Liver (tissue), 8 donors: ENCODE measurements at regions not wholly inside any gene's neighbourhood (a gene's known extent, or its start where the extent isn't known, plus 50 kb on each side); places are given as distances from the start of the nearest gene placed in this dataset.

Source experiments
- DNase-seq: peaks from one replicate; pipeline ENCODE4 v3.0.0-alpha.2; 2017; ENCODE audit warnings: low spot score
- H3K27ac ChIP-seq, 2 donors: one replicate each; pipeline ENCODE4 v1.7.0; 2013; ENCODE audit warnings: inconsistent platforms in 2 of 2, low read length in 2 of 2, control low read depth in 1 of 2, low read depth in 1 of 2, mild to moderate bottlenecking in 1 of 2
- H3K27me3 ChIP-seq, 4 donors: one replicate each; pipeline versions ENCODE4 v1.6.1 to v1.7.0; 2013; ENCODE audit warnings: low read length in 3 of 4, inconsistent platforms in 1 of 4, mild to moderate bottlenecking in 1 of 4, moderate library complexity in 1 of 4; ENCODE audit not compliant: control insufficient read depth in 4 of 4, insufficient read depth in 4 of 4
- H3K36me3 ChIP-seq, 4 donors: one replicate each; pipeline versions ENCODE4 v1.6.1 to v1.7.0; 2013; ENCODE audit warnings: low read length in 3 of 4, mild to moderate bottlenecking in 3 of 4, low read depth in 1 of 4, moderate library complexity in 1 of 4; ENCODE audit not compliant: control insufficient read depth in 4 of 4, insufficient read depth in 3 of 4
- H3K4me1 ChIP-seq, 4 donors: one replicate each; pipeline versions ENCODE4 v1.6.1 to v1.7.0; 2013; ENCODE audit warnings: low read length in 3 of 4, mild to moderate bottlenecking in 3 of 4, moderate library complexity in 1 of 4; ENCODE audit not compliant: control insufficient read depth in 4 of 4, insufficient read depth in 4 of 4
- H3K4me3 ChIP-seq, 3 donors: one replicate each; pipeline versions ENCODE4 v1.6.1 to v1.7.0; 2013; ENCODE audit warnings: low read length in 3 of 3, control low read depth in 1 of 3, low read depth in 1 of 3, mild to moderate bottlenecking in 1 of 3
- H3K9ac ChIP-seq, 2 donors: one replicate each; pipeline ENCODE4 v1.7.0; 2013; ENCODE audit warnings: low read length in 2 of 2, mild to moderate bottlenecking in 2 of 2, moderate library complexity in 2 of 2, control low read depth in 1 of 2, low read depth in 1 of 2
- H3K9me3 ChIP-seq, 4 donors: one replicate each; pipeline versions ENCODE4 v1.6.1 to v1.7.0; 2013; ENCODE audit warnings: low read length in 3 of 4; ENCODE audit not compliant: control insufficient read depth in 4 of 4
- EGR1 ChIP-seq, 2 donors: IDR thresholded peaks; 2 replicates each; pipeline ENCODE4 v1.6.1; 2016 to 2018; ENCODE audit warnings: antibody characterized with exemption in 2 of 2, low read depth in 2 of 2
- FOXA1 ChIP-seq: IDR thresholded peaks from 2 replicates; pipeline ENCODE4 v1.6.1; 2016; ENCODE audit warnings: antibody characterized with exemption
- FOXA2 ChIP-seq: IDR thresholded peaks from 2 replicates; pipeline ENCODE4 v1.6.1; 2016; ENCODE audit warnings: antibody characterized with exemption
- GABPA ChIP-seq, 2 donors: IDR thresholded peaks in 1 of 2; conservative IDR thresholded peaks in 1 of 2; 2 replicates each; pipeline ENCODE4 v1.6.1; 2016; ENCODE audit warnings: antibody characterized with exemption in 2 of 2, mild to moderate bottlenecking in 1 of 2, moderate library complexity in 1 of 2
- HNF4A ChIP-seq, 2 donors: conservative IDR thresholded peaks; 2 replicates each; pipeline ENCODE4 v1.6.1; 2016; ENCODE audit warnings: antibody characterized with exemption in 2 of 2, mild to moderate bottlenecking in 2 of 2
- HNF4G ChIP-seq: IDR thresholded peaks from 2 replicates; pipeline ENCODE4 v1.6.1; 2016; ENCODE audit warnings: antibody characterized with exemption
- JUND ChIP-seq, 2 donors: IDR thresholded peaks; 2 replicates each; pipeline ENCODE4 v1.6.1; 2016; ENCODE audit warnings: antibody characterized with exemption in 2 of 2
- NR2F2 ChIP-seq: IDR thresholded peaks from 2 replicates; pipeline ENCODE4 v1.6.1; 2016; ENCODE audit warnings: antibody characterized with exemption
- REST ChIP-seq: IDR thresholded peaks from 2 replicates; pipeline ENCODE4 v1.6.1; 2016; ENCODE audit warnings: antibody characterized with exemption, mild to moderate bottlenecking
- RXRA ChIP-seq, 2 donors: IDR thresholded peaks; 2 replicates each; pipeline ENCODE4 v1.6.1; 2017 to 2018; ENCODE audit warnings: antibody characterized with exemption in 2 of 2, mild to moderate bottlenecking in 1 of 2
- SP1 ChIP-seq: IDR thresholded peaks from 2 replicates; pipeline ENCODE4 v1.6.1; 2018; ENCODE audit warnings: antibody characterized with exemption, mild to moderate bottlenecking
- TAF1 ChIP-seq: conservative IDR thresholded peaks from 2 replicates; pipeline ENCODE4 v1.6.1; 2016; ENCODE audit warnings: antibody characterized with exemption, mild to moderate bottlenecking
- YY1 ChIP-seq: IDR thresholded peaks from 2 replicates; pipeline ENCODE4 v1.6.1; 2016; ENCODE audit warnings: antibody characterized with exemption, mild to moderate bottlenecking
- ZBTB33 ChIP-seq: IDR thresholded peaks from 2 replicates; pipeline ENCODE4 v1.6.1; 2016; ENCODE audit warnings: antibody characterized with exemption
- WGBS: extraction: QIAGEN DNeasy Blood & Tissue Kit; methylation state at CpG from one replicate; pipeline ENCODE4 v1.1.7; 2013; 5-methylcytosine and 5-hydroxymethylcytosine counted together
- TF ChIP-seq, protein P1 (sequence below): fragments of 150-350 bp; IDR thresholded peaks from 2 replicates; pipeline ENCODE4 v1.5.1; 2017; ENCODE audit warnings: improper control_type of control experiment, low read depth, low read length; ENCODE audit not compliant: missing input control
- TF ChIP-seq, protein P2 (sequence below): IDR thresholded peaks from 2 replicates; pipeline ENCODE4 v1.6.1; 2016; ENCODE audit warnings: antibody characterized with exemption
- TF ChIP-seq, protein P3 (sequence below): IDR thresholded peaks from 2 replicates; pipeline ENCODE4 v1.6.1; 2016; ENCODE audit warnings: antibody characterized with exemption
- donor health status: healthy.
- donor health status: healthy.
- donor health status: healthy.
- donor health status: healthy.
- donor health status: healthy.

DNA sequence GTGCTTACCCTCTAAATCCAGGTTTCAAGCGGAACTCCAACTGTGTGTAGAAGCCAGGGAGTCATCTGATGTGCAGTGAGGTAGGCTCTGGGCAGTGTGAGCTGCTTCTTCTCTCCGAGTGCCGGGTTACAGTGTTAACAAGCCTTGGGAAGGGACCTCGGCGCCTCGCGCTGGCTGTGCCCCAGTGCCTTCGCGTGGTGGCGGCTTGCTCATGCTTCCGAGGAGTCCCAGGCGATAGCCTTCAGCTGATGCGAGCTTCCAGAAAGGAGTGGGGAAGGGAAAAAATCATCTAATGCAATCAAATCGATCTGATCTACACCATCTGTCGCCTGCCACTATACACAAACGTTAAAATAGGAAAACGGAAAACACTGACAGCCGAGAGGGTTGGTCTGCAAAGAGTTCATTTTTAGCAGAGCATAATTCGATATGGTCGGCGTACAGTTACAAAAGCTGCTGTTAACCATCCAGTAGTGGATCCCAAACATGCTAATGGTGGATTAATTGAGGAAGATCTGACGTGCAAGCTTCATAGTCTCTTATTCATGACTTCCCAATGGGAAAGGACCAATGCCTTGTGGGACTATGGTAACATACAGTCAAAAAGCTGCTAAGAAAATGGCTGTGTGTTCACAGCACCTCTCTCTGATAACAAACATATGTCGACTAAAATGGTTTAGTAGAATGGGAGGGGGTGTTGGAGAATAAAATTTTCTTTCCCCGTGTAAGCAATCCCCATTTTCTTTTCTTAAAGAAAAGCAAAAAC is 128.7 kb upstream of the DPYD start:
- TF ChIP-seq FOXA2: no peak
- TF ChIP-seq ZBTB33: no peak
- no peak for TF ChIP-seq REST
- TF ChIP-seq JUND (IDR thresholded peaks at IDR 0.05): no peak
- no peak for TF ChIP-seq YY1
- TF ChIP-seq EGR1 (IDR thresholded peaks at IDR 0.05; ENCODE audit: low read depth in 2 of 2): no peak
- TF ChIP-seq RXRA (IDR thresholded peaks at IDR 0.05): no peak
- TF ChIP-seq NR2F2: no peak
- TF ChIP-seq, protein P1, sequence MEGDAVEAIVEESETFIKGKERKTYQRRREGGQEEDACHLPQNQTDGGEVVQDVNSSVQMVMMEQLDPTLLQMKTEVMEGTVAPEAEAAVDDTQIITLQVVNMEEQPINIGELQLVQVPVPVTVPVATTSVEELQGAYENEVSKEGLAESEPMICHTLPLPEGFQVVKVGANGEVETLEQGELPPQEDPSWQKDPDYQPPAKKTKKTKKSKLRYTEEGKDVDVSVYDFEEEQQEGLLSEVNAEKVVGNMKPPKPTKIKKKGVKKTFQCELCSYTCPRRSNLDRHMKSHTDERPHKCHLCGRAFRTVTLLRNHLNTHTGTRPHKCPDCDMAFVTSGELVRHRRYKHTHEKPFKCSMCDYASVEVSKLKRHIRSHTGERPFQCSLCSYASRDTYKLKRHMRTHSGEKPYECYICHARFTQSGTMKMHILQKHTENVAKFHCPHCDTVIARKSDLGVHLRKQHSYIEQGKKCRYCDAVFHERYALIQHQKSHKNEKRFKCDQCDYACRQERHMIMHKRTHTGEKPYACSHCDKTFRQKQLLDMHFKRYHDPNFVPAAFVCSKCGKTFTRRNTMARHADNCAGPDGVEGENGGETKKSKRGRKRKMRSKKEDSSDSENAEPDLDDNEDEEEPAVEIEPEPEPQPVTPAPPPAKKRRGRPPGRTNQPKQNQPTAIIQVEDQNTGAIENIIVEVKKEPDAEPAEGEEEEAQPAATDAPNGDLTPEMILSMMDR: no peak
- TF ChIP-seq, protein P2, sequence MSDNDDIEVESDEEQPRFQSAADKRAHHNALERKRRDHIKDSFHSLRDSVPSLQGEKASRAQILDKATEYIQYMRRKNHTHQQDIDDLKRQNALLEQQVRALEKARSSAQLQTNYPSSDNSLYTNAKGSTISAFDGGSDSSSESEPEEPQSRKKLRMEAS: no peak
- no peak for TF ChIP-seq HNF4G
- no peak for TF ChIP-seq HNF4A (conservative IDR thresholded peaks at IDR 0.05)
- no peak for TF ChIP-seq TAF1
- TF ChIP-seq GABPA (IDR thresholded peaks at IDR 0.05 in 1 of 2, conservative IDR thresholded peaks at IDR 0.05 in 1 of 2): no peak
- no peak for TF ChIP-seq FOXA1
- TF ChIP-seq, protein P3, sequence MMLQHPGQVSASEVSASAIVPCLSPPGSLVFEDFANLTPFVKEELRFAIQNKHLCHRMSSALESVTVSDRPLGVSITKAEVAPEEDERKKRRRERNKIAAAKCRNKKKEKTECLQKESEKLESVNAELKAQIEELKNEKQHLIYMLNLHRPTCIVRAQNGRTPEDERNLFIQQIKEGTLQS: no peak
- TF ChIP-seq SP1: no peak
- 14% methylated on average over 24 of the region's 24 CpGs for WGBS
- no peak overlapping the region for H3K9ac ChIP-seq
- H3K27ac ChIP-seq: no peak overlapping the region
- no peak for DNase-seq
- H3K36me3 ChIP-seq: no peaks in the 10 kb centered on the region
- H3K4me1 ChIP-seq: peaks cover 7 to 27% (median 18%) of the 10 kb centered on the region in 4 donors
- no peak overlapping the region for H3K4me3 ChIP-seq
- H3K9me3 ChIP-seq: no peaks in the 10 kb centered on the region
- peaks cover 0 to 28% (median 9%) of the 10 kb centered on the region in 4 donors for H3K27me3 ChIP-seq
